WTC11 (cell line): ENCODE measurements at regions not wholly inside any gene's neighbourhood (a gene's known extent, or its start where the extent isn't known, plus 50 kb on each side); places are given as distances from the start of the nearest gene placed in this dataset.

ENCODE experiments used
- GRHL2 ChIP-seq: fragments of 250-450 bp; sonication (Bioruptor Pico); IDR thresholded peaks from 2 replicates; pipeline ENCODE4 v1.8.0; 2022; ENCODE audit warnings: mild to moderate bottlenecking, moderate library complexity; ENCODE audit not compliant: insufficient replicate concordance, severe bottlenecking
- JUN ChIP-seq: sonication (generic); formaldehyde crosslinking; IDR thresholded peaks from 2 replicates; pipeline ENCODE4 v1.8.0; 2023; ENCODE audit warnings: mild to moderate bottlenecking, missing genetic modification reagents
- NR1H2 ChIP-seq: sonication (generic); formaldehyde crosslinking; IDR thresholded peaks from 2 replicates; pipeline ENCODE4 v1.9.0; 2021; ENCODE audit warnings: mild to moderate bottlenecking, moderate library complexity, missing genetic modification reagents
- TF ChIP-seq, protein P1 (sequence below): fragments of 200-600 bp; IDR thresholded peaks from 2 replicates; pipeline ENCODE4 v1.8.0; 2022; ENCODE audit warnings: antibody characterized with exemption
- TF ChIP-seq, protein P2 (sequence below): sonication (generic); formaldehyde crosslinking; IDR thresholded peaks from 2 replicates; pipeline ENCODE4 v1.8.1; 2023; ENCODE audit warnings: mild to moderate bottlenecking, missing genetic modification reagents
- TF ChIP-seq, protein P3 (sequence below): sonication (generic); formaldehyde crosslinking; IDR thresholded peaks from 2 replicates; pipeline ENCODE4 v1.8.0; 2022; ENCODE audit warnings: mild to moderate bottlenecking, missing genetic modification reagents
- TF ChIP-seq, protein P4 (sequence below): sonication (generic); formaldehyde crosslinking; IDR thresholded peaks from 2 replicates; pipeline ENCODE4 v1.8.1; 2022; ENCODE audit warnings: low read depth, mild to moderate bottlenecking, moderate library complexity, missing genetic modification reagents, borderline replicate concordance
- TF ChIP-seq, protein P5 (sequence below): sonication (generic); formaldehyde crosslinking; IDR thresholded peaks from 2 replicates; pipeline ENCODE4 v1.8.1; 2022; ENCODE audit warnings: low read depth, missing genetic modification reagents, borderline replicate concordance

DNA sequence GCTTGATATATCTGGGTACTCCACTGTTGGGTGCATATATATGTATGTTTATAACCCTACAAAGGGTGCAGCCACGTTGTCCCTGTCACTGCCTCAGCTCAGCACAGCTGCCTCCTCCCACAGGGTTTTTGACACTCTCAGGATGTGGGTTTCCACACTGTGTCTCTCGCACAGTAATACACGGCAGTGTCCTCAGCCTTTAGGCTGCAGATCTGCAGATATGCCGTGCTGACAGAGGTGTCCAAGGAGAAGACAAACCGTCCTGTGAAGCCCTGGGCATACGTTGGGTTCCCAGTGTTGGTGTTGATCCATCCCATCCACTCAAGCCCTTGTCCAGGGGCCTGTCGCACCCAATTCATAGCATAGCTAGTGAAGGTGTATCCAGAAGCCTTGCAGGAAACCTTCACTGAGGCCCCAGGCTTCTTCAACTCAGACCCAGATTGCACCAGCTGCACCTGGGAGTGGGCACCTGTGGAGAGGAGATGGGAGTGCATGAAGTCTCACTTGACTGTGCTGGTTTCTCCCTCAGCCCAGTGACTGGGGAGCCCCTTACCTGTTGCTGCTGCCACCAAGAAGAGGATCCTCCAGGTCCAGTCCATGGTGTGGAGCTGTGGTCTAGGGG lies 498.7 kb downstream of the TMEM121 start:
- TF ChIP-seq, protein P1, sequence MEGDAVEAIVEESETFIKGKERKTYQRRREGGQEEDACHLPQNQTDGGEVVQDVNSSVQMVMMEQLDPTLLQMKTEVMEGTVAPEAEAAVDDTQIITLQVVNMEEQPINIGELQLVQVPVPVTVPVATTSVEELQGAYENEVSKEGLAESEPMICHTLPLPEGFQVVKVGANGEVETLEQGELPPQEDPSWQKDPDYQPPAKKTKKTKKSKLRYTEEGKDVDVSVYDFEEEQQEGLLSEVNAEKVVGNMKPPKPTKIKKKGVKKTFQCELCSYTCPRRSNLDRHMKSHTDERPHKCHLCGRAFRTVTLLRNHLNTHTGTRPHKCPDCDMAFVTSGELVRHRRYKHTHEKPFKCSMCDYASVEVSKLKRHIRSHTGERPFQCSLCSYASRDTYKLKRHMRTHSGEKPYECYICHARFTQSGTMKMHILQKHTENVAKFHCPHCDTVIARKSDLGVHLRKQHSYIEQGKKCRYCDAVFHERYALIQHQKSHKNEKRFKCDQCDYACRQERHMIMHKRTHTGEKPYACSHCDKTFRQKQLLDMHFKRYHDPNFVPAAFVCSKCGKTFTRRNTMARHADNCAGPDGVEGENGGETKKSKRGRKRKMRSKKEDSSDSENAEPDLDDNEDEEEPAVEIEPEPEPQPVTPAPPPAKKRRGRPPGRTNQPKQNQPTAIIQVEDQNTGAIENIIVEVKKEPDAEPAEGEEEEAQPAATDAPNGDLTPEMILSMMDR: no peak
- TF ChIP-seq, protein P2, sequence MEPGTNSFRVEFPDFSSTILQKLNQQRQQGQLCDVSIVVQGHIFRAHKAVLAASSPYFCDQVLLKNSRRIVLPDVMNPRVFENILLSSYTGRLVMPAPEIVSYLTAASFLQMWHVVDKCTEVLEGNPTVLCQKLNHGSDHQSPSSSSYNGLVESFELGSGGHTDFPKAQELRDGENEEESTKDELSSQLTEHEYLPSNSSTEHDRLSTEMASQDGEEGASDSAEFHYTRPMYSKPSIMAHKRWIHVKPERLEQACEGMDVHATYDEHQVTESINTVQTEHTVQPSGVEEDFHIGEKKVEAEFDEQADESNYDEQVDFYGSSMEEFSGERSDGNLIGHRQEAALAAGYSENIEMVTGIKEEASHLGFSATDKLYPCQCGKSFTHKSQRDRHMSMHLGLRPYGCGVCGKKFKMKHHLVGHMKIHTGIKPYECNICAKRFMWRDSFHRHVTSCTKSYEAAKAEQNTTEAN: no peak
- TF ChIP-seq, protein P3, sequence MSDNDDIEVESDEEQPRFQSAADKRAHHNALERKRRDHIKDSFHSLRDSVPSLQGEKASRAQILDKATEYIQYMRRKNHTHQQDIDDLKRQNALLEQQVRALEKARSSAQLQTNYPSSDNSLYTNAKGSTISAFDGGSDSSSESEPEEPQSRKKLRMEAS (CRISPR knock-in tag): no peak
- TF ChIP-seq GRHL2 (CRISPR knock-in tag) (no peak), JUN (CRISPR knock-in tag) (no peak), NR1H2 (CRISPR knock-in tag) (no peak)
- TF ChIP-seq, protein P4, sequence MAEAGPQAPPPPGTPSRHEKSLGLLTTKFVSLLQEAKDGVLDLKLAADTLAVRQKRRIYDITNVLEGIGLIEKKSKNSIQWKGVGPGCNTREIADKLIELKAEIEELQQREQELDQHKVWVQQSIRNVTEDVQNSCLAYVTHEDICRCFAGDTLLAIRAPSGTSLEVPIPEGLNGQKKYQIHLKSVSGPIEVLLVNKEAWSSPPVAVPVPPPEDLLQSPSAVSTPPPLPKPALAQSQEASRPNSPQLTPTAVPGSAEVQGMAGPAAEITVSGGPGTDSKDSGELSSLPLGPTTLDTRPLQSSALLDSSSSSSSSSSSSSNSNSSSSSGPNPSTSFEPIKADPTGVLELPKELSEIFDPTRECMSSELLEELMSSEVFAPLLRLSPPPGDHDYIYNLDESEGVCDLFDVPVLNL (CRISPR knock-in tag): no peak
- TF ChIP-seq, protein P5, sequence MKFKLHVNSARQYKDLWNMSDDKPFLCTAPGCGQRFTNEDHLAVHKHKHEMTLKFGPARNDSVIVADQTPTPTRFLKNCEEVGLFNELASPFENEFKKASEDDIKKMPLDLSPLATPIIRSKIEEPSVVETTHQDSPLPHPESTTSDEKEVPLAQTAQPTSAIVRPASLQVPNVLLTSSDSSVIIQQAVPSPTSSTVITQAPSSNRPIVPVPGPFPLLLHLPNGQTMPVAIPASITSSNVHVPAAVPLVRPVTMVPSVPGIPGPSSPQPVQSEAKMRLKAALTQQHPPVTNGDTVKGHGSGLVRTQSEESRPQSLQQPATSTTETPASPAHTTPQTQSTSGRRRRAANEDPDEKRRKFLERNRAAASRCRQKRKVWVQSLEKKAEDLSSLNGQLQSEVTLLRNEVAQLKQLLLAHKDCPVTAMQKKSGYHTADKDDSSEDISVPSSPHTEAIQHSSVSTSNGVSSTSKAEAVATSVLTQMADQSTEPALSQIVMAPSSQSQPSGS (CRISPR knock-in tag): no peak
